HG02623 (cell line): ENCODE measurements at regions not wholly inside any gene's neighbourhood (a gene's known extent, or its start where the extent isn't known, plus 50 kb on each side); places are given as distances from the start of the nearest gene placed in this dataset.

Source experiments
- ATAC-seq: cut with Tn5 transposase; IDR thresholded peaks from one replicate; pipeline ENCODE4 v1.9.1; 2021; ENCODE audit warnings: moderate library complexity; ENCODE audit not compliant: unreplicated experiment

- no peak for ATAC-seq
These were observed 83.6 kb upstream of the BARX2 start for GRCh38 chr11:129292092-129292491.

DNA sequence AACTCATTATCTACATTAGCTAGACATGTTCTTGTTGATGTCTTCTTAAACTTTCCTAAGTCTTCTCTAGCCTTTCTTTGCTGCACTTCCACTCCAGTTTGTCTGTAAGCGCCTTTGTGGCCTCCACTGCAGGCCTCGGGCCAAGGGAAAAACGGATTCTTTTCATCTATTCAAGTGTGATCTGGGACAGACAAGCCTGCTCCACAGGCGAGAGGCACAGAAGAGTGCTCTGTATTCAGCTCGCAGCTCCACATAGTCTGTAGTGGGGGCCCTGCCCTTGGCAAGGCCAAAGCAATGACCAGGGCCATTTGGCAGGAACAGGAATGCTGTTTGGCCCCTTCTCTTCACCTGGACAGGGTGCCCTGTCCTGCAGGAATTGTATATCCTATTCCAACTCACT lies 84.1 kb upstream of the BARX2 start:
- ATAC-seq = no peak

- ATAC-seq = no peak
These were observed 84.7 kb upstream of the BARX2 start for GRCh38 chr11:129290966-129291365.

DNA sequence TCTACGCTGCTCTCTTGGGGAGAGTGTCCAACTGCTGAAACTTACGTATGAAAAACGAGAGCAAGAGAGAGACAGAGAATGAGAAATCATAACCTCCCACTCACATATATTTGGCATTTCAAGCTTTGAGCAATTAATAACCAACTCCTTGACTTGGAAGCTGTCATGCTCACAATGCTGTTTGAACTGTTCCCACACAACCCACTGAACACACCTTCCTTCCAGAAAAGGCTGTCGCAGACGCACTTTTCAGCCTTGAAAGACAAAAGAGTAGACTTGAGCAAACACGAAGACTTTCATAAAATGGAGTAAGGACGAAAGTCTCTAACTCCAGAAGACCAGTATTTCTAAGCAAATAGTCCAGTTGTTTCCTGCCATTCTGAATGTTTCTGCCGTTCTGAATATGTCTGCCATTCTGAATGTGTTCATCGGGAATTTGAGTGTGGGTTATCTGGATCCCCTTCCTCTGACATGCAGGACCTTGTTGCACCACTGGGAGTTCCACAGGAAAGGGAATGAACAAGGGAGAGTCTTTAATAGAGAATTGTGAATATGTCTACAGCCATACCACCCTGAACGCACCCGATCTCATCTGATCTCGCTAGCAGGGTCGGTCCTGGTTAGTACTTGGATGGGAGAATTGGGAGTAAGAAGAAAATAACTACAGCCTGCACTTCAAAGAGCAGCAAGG lies 86.2 kb upstream of the BARX2 start:
- no peak for ATAC-seq

DNA sequence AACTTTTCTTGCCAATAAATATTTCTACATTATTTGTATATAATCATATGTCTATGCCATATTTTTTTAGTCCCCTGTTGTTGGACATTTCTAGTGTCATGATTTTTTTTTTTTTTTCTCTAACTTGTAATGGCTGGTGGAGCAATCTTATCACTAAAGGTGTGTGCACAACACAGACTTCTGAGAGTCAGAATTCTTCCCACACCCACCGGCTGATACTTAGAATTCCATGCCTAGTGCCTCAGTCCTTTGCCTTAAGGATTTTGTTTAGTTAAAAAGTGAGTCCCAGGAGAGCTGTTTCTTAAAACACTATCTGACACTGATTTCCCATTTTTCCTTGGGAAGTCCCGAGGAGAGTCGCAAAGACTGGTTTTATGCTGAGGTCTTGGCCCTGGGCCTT lies 87.7 kb upstream of the BARX2 start:
- no peak for ATAC-seq

DNA sequence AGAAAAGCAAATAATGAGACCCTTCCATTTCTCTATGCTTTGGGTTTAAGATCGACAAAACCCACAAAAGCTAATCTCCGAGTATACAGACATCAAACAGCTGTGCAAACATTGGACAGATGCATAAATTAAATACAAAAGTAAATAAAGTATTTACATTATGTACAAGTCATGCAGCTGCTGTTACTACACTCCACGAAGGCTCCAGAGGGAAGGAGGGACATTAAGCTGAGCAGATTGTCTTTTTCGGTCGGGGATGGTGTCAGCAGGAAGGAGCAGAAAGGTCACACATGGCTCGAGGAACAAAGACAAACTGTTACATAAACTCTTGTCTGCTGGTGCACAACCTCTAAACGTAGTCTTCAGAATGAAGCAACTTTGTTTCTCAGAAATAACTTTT lies 88.8 kb upstream of the BARX2 start:
- ATAC-seq = no peak

GRCh38 chr11:129285402-129285786 lies 90.3 kb upstream of the BARX2 start:
- no peak for ATAC-seq

DNA sequence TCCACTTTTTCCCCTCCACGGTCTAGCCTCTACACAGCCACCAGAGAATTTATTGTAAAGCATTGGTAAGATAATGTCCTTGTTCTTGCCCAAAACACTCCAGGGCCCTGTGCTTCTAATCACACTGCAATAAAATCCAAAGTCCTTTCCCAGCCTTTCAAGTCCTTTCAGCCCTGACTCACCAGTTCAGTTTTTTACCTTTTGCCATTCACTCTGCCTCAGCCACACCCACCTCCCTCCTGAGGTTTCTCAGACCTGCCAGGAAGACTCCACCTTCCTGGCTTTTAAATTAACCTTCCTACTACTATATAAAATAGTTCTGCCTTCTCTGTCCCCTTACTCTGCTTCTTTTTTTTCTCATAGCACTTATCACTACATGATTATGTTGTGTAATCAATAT lies 91.0 kb upstream of the ARHGAP32 start:
- no peak for ATAC-seq

- no peak for ATAC-seq
These were observed 90.5 kb upstream of the ARHGAP32 start for GRCh38 chr11:129282634-129283033.

DNA sequence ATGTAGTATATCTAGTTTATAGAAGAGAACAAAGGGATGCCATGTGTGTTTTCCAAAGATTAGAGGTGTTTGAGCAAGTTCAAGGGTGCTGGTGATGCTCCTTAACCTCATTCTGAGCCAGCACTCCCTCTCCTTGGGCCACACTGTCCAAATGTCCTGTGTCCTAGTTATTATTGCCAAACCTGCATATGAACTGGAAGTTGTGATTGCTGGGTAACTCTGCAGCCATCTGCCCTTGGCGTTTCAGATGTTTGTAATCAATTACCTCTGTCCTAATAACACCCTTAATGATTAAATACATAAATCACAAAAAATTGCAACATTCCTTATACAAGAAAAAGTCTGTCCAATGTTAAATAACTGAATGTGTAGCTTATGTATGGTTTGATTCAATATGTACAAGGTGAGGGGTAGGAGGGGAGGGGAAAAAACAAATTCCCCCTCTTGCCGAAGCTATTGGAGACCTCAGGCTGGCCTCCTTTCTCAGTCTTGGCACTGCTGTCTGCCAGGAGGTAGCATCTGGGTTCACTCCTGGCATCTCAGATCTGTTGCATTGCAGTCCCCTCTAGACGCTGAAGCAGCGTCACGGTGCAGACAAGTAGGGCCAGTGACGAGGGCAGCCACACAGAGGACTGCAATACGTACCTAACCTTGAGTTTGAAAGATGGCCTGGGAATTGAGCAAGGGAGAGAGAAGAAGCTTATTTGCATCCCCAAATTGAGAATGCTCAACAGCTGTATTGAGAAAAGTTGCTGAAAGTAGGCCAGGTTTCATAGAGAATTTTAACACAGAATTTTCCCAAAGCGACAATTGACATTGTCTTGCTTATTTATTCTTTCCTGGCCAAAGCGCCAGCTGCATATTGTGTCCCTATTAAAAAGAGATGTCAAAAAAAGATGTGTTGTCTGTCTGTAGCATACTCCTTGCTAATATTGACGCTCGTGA lies 89.6 kb upstream of the ARHGAP32 start:
- ATAC-seq = no peak

- no peak for ATAC-seq
These were observed 88.1 kb upstream of the ARHGAP32 start for GRCh38 chr11:129280027-129280811.

- ATAC-seq = peak; percentile 61
These were observed 87.4 kb upstream of the ARHGAP32 start for GRCh38 chr11:129279326-129280026.

- no peak for ATAC-seq
These were observed 86.6 kb upstream of the ARHGAP32 start for GRCh38 chr11:129278586-129279319.

DNA sequence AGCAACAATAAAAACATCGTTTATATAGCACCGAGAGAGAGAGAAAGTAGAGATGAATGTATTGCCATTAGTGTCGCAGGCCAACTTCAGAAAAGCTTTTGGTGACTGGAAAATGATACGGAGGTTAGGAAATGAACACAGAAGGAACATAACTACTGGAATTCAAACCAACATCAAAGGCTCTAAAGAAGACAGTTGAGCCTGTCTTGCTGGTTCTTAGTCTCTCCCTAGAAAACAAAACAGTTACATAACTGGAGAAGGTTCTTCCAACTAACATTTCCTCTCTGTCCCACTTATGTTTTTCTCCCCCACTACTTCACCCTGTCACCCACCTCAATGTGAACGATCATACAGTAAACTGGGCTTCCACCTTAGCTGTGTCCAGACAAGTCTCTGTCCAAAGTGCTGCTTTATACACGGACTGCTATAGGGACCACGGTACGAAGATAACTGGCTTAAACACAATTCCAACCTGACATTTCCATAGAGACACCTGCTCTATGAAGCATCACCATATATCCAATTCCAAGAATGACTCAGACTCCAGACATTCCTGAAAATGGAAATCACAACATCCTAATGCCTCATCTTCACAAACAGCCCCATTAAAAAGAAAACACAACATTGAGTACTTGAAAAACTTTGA lies 85.2 kb upstream of the ARHGAP32 start:
- ATAC-seq = no peak

DNA sequence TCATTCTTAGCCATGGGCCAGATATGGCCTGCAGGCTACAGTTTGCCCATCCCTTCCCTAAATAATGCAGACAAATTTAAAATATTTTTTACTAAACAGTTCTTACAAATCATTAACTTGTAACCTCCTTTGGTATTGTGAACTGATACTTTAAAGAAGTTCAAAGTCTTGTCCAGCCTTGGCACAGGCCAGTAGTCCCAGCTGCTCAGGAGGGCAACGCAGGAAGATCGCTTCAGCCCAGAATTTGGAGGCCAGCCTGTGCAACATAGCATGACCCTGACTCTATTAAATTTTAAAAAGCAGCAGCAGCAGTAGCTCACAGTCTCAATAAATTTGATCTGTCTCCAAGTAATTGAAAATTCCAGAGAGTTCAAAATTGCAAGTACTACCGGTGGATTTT lies 83.7 kb upstream of the ARHGAP32 start:
- no peak for ATAC-seq

DNA sequence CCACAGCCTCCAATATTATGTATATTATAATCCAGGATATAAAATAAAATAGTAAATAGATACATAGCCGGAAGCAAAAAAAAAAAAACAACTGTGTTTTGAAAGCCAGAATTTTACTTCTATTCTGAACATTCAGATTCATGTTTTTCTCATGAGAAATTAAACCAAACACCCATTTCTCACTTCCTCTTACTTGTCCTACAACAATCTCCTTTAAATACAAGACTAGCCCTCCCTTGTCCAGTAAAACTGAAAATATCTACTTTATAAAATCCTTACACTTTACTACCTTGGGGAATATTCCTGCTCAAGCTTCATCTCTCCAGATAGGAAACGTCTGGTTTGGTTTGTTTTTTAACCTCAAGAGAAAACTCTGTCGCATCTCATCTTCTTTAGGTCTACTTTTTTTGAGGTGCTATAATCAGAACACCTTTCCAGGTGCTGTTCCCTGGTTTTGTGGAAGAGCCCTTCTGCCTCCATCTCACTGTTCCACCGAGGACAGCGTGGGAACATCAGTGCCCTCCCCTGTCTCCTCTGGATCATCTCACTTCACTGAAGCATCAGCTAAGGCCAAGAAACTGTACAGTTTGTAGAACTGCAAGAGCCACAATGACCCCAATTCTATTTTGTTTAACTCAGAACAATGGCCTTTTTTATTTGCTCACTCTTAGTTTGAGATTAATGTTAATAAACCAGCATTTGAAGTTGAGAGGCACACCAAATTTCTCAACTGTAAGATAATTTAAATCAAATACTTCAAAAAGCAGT lies 82.0 kb upstream of the ARHGAP32 start:
- no peak for ATAC-seq

- ATAC-seq = no peak
These were observed 81.2 kb upstream of the ARHGAP32 start for GRCh38 chr11:129273322-129273721.

DNA sequence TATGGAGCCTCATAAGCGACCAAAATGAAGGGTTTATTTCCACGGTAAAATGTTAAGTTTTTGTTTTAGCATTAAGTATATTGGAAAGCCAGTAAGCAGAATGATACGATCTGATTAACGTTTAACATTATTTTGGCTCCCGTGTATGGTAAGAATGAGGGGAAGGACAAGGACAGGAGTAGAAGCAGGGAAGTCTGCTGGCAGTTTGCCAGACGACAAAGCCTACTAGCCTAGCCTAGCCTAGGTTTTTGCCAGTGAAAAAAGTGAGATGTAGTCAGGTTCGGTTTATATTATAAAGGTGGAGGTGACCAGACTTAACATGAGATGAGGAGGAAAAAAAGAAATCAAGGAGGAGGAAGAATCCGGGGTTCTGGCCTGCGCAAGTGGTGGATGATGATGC lies 78.9 kb upstream of the ARHGAP32 start:
- ATAC-seq = no peak

DNA sequence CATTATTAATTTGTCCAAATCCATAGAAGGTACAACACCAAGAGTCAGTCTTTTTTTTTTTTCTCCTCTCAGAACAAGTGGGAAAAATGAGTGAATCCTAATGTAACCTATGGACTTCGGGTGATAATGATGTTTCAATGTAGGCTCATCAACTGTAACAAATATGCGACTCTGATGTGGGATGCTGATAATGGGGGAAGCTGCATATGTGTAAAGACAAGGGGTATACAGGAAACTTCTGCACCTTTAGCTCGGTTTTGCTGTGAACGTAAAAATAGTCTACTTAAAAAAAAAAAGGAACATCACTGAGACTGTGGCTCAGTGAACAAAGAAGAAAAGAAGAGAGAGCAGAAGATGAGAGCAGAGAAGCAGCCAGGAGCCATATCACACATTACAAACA lies 78.3 kb upstream of the ARHGAP32 start:
- no peak for ATAC-seq
